ENCODE measurements at regions not wholly inside any gene's neighbourhood (a gene's known extent, or its start where the extent isn't known, plus 50 kb on each side); places are given as distances from the start of the nearest gene placed in this dataset.

DNA sequence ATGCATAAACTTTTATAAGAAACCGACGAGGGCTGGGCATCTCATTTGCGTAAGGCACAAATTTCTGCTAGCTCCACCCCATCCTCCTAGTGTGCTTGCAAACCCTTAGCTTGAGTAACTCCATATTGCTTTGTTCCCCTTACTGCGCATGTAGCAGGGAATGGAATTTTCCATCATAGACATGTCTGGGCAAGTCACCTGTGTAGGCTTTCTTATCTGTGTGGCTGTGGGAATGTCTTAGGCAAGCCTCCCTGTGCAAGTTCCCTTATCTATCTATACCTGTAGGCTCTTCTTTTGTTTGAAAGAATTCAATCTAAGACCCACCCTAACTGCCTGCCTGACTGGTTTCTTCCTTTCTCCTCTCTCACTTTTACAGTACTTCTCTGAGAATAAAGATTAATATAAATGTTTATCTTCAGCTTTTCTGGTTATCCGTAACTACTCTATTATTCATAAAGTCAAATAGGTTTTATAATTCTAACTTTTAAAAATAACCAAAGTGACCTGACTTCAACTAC lies 217.6 kb upstream of the FIGN start:
- TF ChIP-seq, protein P1, sequence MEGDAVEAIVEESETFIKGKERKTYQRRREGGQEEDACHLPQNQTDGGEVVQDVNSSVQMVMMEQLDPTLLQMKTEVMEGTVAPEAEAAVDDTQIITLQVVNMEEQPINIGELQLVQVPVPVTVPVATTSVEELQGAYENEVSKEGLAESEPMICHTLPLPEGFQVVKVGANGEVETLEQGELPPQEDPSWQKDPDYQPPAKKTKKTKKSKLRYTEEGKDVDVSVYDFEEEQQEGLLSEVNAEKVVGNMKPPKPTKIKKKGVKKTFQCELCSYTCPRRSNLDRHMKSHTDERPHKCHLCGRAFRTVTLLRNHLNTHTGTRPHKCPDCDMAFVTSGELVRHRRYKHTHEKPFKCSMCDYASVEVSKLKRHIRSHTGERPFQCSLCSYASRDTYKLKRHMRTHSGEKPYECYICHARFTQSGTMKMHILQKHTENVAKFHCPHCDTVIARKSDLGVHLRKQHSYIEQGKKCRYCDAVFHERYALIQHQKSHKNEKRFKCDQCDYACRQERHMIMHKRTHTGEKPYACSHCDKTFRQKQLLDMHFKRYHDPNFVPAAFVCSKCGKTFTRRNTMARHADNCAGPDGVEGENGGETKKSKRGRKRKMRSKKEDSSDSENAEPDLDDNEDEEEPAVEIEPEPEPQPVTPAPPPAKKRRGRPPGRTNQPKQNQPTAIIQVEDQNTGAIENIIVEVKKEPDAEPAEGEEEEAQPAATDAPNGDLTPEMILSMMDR (IDR thresholded peaks at IDR 0.05), result no peak
- TF ChIP-seq POLR2A (IDR thresholded peaks at IDR 0.05), result no peak
